Keratinocyte (primary cell): ENCODE measurements at regions not wholly inside any gene's neighbourhood (a gene's known extent, or its start where the extent isn't known, plus 50 kb on each side); places are given as distances from the start of the nearest gene placed in this dataset.
"Not testable (repeated sequence)": the region's sequence is repeated elsewhere in the genome, so short reads cannot be mapped to it uniquely, and the experiment has no call there.

Experiments
- EZH2 ChIP-seq: IDR thresholded peaks from one replicate; pipeline ENCODE4 v1.6.1; 2012; ENCODE audit warnings: inconsistent platforms, mild to moderate bottlenecking, low read length, moderate library complexity
- TF ChIP-seq, protein P1 (sequence below), 3 experiments: IDR thresholded peaks in 1 of 3; conservative IDR thresholded peaks in 1 of 3; optimal IDR thresholded peaks in 1 of 3; 2 replicates in 2 of 3; 3 replicates in 1 of 3; pipeline versions ENCODE3 to v1.5.1; 2011; ENCODE audit warnings: low read length in 3 of 3, mild to moderate bottlenecking in 3 of 3, moderate library complexity in 2 of 3, control low read depth in 1 of 3, inconsistent platforms in 1 of 3; ENCODE audit not compliant: insufficient read depth in 2 of 3; ENCODE audit errors: extremely low read depth in 1 of 3

DNA sequence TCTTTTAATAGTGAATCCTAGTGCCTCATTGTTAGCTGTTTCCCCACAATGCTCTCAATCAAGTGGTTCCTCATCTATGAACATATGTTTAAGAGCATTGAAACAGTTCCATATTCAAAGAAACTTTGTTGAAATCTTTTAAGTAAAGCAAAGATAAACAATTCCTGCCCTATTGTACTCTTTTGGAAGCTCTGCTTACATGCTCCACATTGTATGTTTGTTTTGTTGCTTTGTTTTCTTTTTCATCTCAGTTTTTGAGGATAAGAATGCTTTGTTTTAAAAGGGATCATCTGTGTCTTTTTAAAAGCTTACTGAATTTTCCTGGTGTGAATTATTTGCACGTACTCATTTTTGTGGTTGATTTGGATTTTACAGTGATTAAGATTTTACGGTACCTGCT lies 132.2 kb upstream of the MARCKS start:
- TF ChIP-seq, protein P1, sequence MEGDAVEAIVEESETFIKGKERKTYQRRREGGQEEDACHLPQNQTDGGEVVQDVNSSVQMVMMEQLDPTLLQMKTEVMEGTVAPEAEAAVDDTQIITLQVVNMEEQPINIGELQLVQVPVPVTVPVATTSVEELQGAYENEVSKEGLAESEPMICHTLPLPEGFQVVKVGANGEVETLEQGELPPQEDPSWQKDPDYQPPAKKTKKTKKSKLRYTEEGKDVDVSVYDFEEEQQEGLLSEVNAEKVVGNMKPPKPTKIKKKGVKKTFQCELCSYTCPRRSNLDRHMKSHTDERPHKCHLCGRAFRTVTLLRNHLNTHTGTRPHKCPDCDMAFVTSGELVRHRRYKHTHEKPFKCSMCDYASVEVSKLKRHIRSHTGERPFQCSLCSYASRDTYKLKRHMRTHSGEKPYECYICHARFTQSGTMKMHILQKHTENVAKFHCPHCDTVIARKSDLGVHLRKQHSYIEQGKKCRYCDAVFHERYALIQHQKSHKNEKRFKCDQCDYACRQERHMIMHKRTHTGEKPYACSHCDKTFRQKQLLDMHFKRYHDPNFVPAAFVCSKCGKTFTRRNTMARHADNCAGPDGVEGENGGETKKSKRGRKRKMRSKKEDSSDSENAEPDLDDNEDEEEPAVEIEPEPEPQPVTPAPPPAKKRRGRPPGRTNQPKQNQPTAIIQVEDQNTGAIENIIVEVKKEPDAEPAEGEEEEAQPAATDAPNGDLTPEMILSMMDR (optimal IDR thresholded peaks at IDR 0.05 in 1 of 3, IDR thresholded peaks at IDR 0.05 in 1 of 3, conservative IDR thresholded peaks at IDR 0.05 in 1 of 3; ENCODE audit: extremely low read depth in 1 of 3, insufficient read depth in 2 of 3, low read length in 3 of 3), result not testable (repeated sequence)
- TF ChIP-seq EZH2, result not testable (repeated sequence)
